ENCODE measurements at regions not wholly inside any gene's neighbourhood (a gene's known extent, or its start where the extent isn't known, plus 50 kb on each side); places are given as distances from the start of the nearest gene placed in this dataset.

DNA sequence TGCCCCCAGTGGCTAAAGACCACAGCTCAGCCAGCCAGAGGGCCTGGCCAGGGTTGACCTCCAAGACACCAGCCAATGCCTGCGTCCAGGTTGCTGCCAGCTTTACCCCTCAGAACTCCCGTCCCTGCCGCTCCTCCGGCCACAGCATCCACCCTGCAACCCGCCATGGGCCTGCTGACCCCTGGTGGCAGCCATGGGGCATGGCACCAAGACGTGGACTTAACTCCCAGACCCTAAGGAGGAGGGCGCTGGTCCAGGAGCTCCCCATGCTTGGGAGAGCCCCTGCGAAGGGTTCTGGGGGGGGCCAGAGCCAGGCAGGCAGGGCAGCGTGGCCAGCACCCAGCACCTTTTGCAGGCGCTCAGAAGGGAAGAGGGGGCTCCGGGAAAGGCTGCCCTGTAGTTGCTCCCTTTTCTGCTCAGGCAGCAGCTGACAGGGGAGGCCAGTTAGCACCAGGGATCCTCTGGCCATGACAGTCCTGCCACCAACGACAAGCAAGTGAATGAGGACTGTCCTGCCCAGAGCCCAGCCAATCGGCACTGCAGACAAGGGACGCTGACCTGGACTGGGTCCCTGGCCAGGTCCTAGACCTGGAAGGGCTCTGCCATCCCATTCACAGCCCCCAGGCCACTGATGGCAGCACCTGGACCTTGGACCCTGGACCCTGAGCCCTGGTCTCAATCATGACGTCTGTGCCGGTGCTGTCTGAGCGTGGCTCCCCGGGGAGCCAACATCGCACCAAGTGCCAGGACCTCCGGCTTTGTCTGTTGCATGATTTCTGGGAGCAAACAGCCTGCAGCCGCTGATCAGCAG is 246.2 kb downstream of the NPHP4 start:
- H3K27me3 Mint-ChIP-seq = peaks cover 13% of the 10 kb centered on the region
- Histone ChIP-seq H3K79me2 (ENCODE audit: control insufficient read depth, insufficient read depth, low read length) (no peaks in the 10 kb centered on the region), H3K9me3 (ENCODE audit: control extremely low read depth in 1 of 3, control insufficient read depth in 2 of 3, insufficient read depth in 1 of 3, low read length in 2 of 3) (peaks cover 0 to 7% (median 0%) of the 10 kb centered on the region in 3 donors), H3K27ac (ENCODE audit: low read length in 2 of 2) (no peak overlapping the region), H3K27me3 (replicated peaks in 1 of 4; ENCODE audit: control extremely low read depth in 1 of 4, control insufficient read depth in 3 of 4, insufficient read depth in 4 of 4, low read length in 3 of 4) (peaks cover 0 to 15% (median 0%) of the 10 kb centered on the region in 4 experiments), H3K9ac (ENCODE audit: low read length) (no peak overlapping the region), H4K20me1 (ENCODE audit: control insufficient read depth, insufficient read depth, low read length, poor library complexity, severe bottlenecking) (no peaks in the 10 kb centered on the region), H3K36me3 (replicated peaks in 1 of 2; ENCODE audit: control extremely low read depth in 1 of 2, control insufficient read depth in 1 of 2, extremely low read depth in 1 of 2, insufficient read depth in 2 of 2, low read length in 1 of 2) (no peaks in the 10 kb centered on the region), H2AFZ (ENCODE audit: insufficient read depth, low read depth, low read length, poor library complexity, severe bottlenecking) (no peak overlapping the region), H3K4me3 (ENCODE audit: control extremely low read depth in 1 of 5, extremely low read depth in 1 of 5, insufficient read depth in 1 of 5, low read depth in 2 of 5, low read length in 4 of 5) (no peak overlapping the region), H3K4me1 (ENCODE audit: control insufficient read depth in 2 of 2, insufficient read depth in 2 of 2, low read length in 2 of 2) (no peaks in the 10 kb centered on the region), H3K4me2 (replicated peaks; ENCODE audit: low read depth, low read length, poor library complexity, severe bottlenecking) (no peak overlapping the region)
- H3K9me3 Mint-ChIP-seq (ENCODE audit: insufficient read depth) = no peaks in the 10 kb centered on the region
- no peak for TF ChIP-seq EZH2 (IDR thresholded peaks at IDR 0.05; ENCODE audit: borderline replicate concordance, insufficient read depth, low read depth, low read length, poor library complexity, severe bottlenecking)
- peak; percentile 75 for TF ChIP-seq CTCF (IDR thresholded peaks at IDR 0.05)
- intact Hi-C loops (cut with micrococcal nuclease) = no loop called here
- ATAC-seq (ENCODE audit: low read depth) (peak; percentile 39), DNase-seq (peak; percentile 42)
- 43% methylated on average over 21 of the region's 21 CpGs for WGBS (ENCODE audit: insufficient coverage)
- no peak overlapping the region for H3K27ac Mint-ChIP-seq
- CTCF ChIA-PET = interaction anchor here (1.5 to 1.7 kb wide), 2 partner anchors 9 to 48 kb away, joined by 3 to 5 read pairs; no protein-coding TSS in a partner anchor
- POLR2A ChIA-PET = no interaction called here
- no peaks in the 10 kb centered on the region for H3K4me1 Mint-ChIP-seq
- no peak overlapping the region for H3K4me3 Mint-ChIP-seq
